Trophoblast cell (in vitro differentiated cells and primary cell): ENCODE measurements at regions not wholly inside any gene's neighbourhood (a gene's known extent, or its start where the extent isn't known, plus 50 kb on each side); places are given as distances from the start of the nearest gene placed in this dataset.

Experiments
- DNase-seq, 2 donors: peaks; one replicate each; pipeline ENCODE4 v3.0.0-alpha.2; 2016
- H2AFZ ChIP-seq: 2 replicates; pipeline ENCODE4 v1.6.1; 2013; ENCODE audit warnings: low read length, moderate library complexity, mild to moderate bottlenecking; ENCODE audit not compliant: insufficient read depth, poor library complexity
- H2AK5ac ChIP-seq: 2 replicates; pipeline ENCODE4 v1.6.1; 2013; ENCODE audit warnings: mild to moderate bottlenecking, low read length
- H2BK120ac ChIP-seq: 2 replicates; pipeline ENCODE4 v1.6.1; 2013; ENCODE audit warnings: low read length, mild to moderate bottlenecking, moderate library complexity; ENCODE audit not compliant: insufficient read depth, poor library complexity
- H2BK12ac ChIP-seq: 2 replicates; pipeline ENCODE4 v1.6.1; 2013; ENCODE audit warnings: mild to moderate bottlenecking, low read length, moderate library complexity
- H2BK5ac ChIP-seq: 2 replicates; pipeline ENCODE4 v1.6.1; 2013; ENCODE audit warnings: low read length, low read depth, moderate library complexity, mild to moderate bottlenecking; ENCODE audit not compliant: poor library complexity
- H3K14ac ChIP-seq: 2 replicates; pipeline ENCODE4 v1.6.1; 2013; ENCODE audit warnings: mild to moderate bottlenecking, low read length
- H3K18ac ChIP-seq: 2 replicates; pipeline ENCODE4 v1.6.1; 2013; ENCODE audit warnings: mild to moderate bottlenecking, low read length
- H3K23ac ChIP-seq: 2 replicates; pipeline ENCODE4 v1.6.1; 2013; ENCODE audit warnings: low read length
- H3K27ac ChIP-seq: 2 replicates; pipeline ENCODE4 v1.5.1; 2013; ENCODE audit warnings: low read depth, mild to moderate bottlenecking, inconsistent platforms, low read length, moderate library complexity
- H3K27me3 ChIP-seq: 2 replicates; pipeline ENCODE4 v1.6.1; 2013; ENCODE audit warnings: inconsistent platforms, mild to moderate bottlenecking, low read length, moderate library complexity; ENCODE audit not compliant: insufficient read depth
- H3K36me3 ChIP-seq, 2 experiments: 1 replicate in 1 of 2; 2 replicates in 1 of 2; pipeline ENCODE4 v1.6.1; 2013; ENCODE audit warnings: low read length in 2 of 2, mild to moderate bottlenecking in 2 of 2, moderate library complexity in 1 of 2; ENCODE audit not compliant: insufficient read depth in 2 of 2, control insufficient read depth in 1 of 2
- H3K4ac ChIP-seq: 2 replicates; pipeline ENCODE4 v1.6.1; 2013; ENCODE audit warnings: low read depth, mild to moderate bottlenecking, low read length, moderate library complexity
- H3K4me1 ChIP-seq, 2 experiments: 1 replicate in 1 of 2; 2 replicates in 1 of 2; pipeline ENCODE4 v1.6.1; 2013; ENCODE audit warnings: low read length in 2 of 2, mild to moderate bottlenecking in 2 of 2, moderate library complexity in 1 of 2; ENCODE audit not compliant: insufficient read depth in 2 of 2, control insufficient read depth in 1 of 2
- H3K4me2 ChIP-seq: 2 replicates; pipeline ENCODE4 v1.6.1; 2013; ENCODE audit warnings: inconsistent platforms, mild to moderate bottlenecking, low read length, moderate library complexity
- H3K4me3 ChIP-seq: 2 replicates; pipeline ENCODE4 v1.5.1; 2013; ENCODE audit warnings: mild to moderate bottlenecking, low read depth, low read length, inconsistent platforms
- H3K79me1 ChIP-seq: one replicate; pipeline ENCODE4 v1.6.1; 2013; ENCODE audit warnings: low read length
- H3K79me2 ChIP-seq: 2 replicates; pipeline ENCODE4 v1.6.1; 2013; ENCODE audit warnings: low read length, mild to moderate bottlenecking; ENCODE audit not compliant: control insufficient read depth, insufficient read depth, poor library complexity
- H3K9ac ChIP-seq: 2 replicates; pipeline ENCODE4 v1.6.1; 2013; ENCODE audit warnings: mild to moderate bottlenecking, low read length
- H3K9me3 ChIP-seq: 2 replicates; pipeline ENCODE4 v1.6.1; 2013; ENCODE audit warnings: low read depth, mild to moderate bottlenecking, control low read depth, inconsistent platforms, low read length; ENCODE audit not compliant: insufficient read depth
- H4K12ac ChIP-seq: 2 replicates; pipeline ENCODE4 v1.6.1; 2013; ENCODE audit warnings: low read depth, mild to moderate bottlenecking, low read length, moderate library complexity
- H4K8ac ChIP-seq: 2 replicates; pipeline ENCODE4 v1.6.1; 2013; ENCODE audit warnings: low read depth, mild to moderate bottlenecking, low read length, moderate library complexity
- H4K91ac ChIP-seq: one replicate; pipeline ENCODE4 v1.6.1; 2013; ENCODE audit warnings: low read depth, mild to moderate bottlenecking, low read length, moderate library complexity
- WGBS: extraction: QIAGEN DNeasy Blood & Tissue Kit; methylation state at CpG from one replicate; pipeline ENCODE4 v1.1.7; 2013; ENCODE audit warnings: missing lambda C conversion rate; ENCODE audit not compliant: insufficient read length, insufficient coverage; ENCODE audit errors: extremely low coverage; 5-methylcytosine and 5-hydroxymethylcytosine counted together

- Histone ChIP-seq H3K4me2 (no peak overlapping the region), H2BK5ac (no peak overlapping the region)
- WGBS, result no CpG with 5 or more reads among the region's 2 CpGs
Observed at GRCh38 chr10:64444564-64444963, 923.4 kb downstream of the REEP3 start.

GRCh38 chr10:64449603-64450002, 928.4 kb downstream of the REEP3 start:
- Histone ChIP-seq H2AFZ (no peak overlapping the region), H3K79me1 (no peaks in the 10 kb centered on the region), H4K12ac (no peak overlapping the region), H3K14ac (no peak overlapping the region), H2BK12ac (no peak overlapping the region), H3K79me2 (no peaks in the 10 kb centered on the region), H3K23ac (no peak overlapping the region), H3K27ac (no peak overlapping the region), H3K4me2 (no peak overlapping the region), H3K9ac (no peak overlapping the region), H3K18ac (no peak overlapping the region), H2BK5ac (no peak overlapping the region), H2BK120ac (no peak overlapping the region), H4K8ac (no peak overlapping the region), H3K4ac (no peak overlapping the region), H4K91ac (no peak overlapping the region), H2AK5ac (no peak overlapping the region), H3K9me3 (no peaks in the 10 kb centered on the region), H3K27me3 (no peaks in the 10 kb centered on the region), H3K4me1 (no peaks in the 10 kb centered on the region), H3K36me3 (no peaks in the 10 kb centered on the region), H3K4me3 (no peak overlapping the region)
- no peak for DNase-seq

More at GRCh38 chr10:64444564-64444963, 923.4 kb downstream of the REEP3 start:
- Histone ChIP-seq H3K27ac (no peak overlapping the region), H3K9me3 (no peaks in the 10 kb centered on the region), H3K18ac (no peak overlapping the region), H3K4ac (no peak overlapping the region), H3K4me3 (no peak overlapping the region), H2AK5ac (no peak overlapping the region), H3K79me1 (no peaks in the 10 kb centered on the region), H2BK120ac (no peak overlapping the region), H4K8ac (no peak overlapping the region), H2AFZ (no peak overlapping the region), H3K36me3 (no peaks in the 10 kb centered on the region), H3K14ac (no peak overlapping the region), H3K23ac (no peak overlapping the region), H3K79me2 (no peaks in the 10 kb centered on the region), H4K91ac (no peak overlapping the region), H3K4me1 (no peaks in the 10 kb centered on the region), H4K12ac (no peak overlapping the region), H2BK12ac (no peak overlapping the region), H3K27me3 (no peaks in the 10 kb centered on the region), H3K9ac (no peak overlapping the region)
- no peak for DNase-seq

GRCh38 chr10:64450312-64450711, 929.1 kb downstream of the REEP3 start:
- no peaks in the 10 kb centered on the region for H3K9me3 ChIP-seq
- H2AFZ ChIP-seq, result no peak overlapping the region
- H4K8ac ChIP-seq, result no peak overlapping the region
- H4K91ac ChIP-seq, result no peak overlapping the region
- no peak overlapping the region for H4K12ac ChIP-seq
- no peaks in the 10 kb centered on the region for H3K79me1 ChIP-seq
- no peak overlapping the region for H3K27ac ChIP-seq
- H3K27me3 ChIP-seq, result no peaks in the 10 kb centered on the region
- no peaks in the 10 kb centered on the region for H3K79me2 ChIP-seq
- no peaks in the 10 kb centered on the region for H3K4me1 ChIP-seq
- no peak overlapping the region for H3K9ac ChIP-seq
- H2AK5ac ChIP-seq, result no peak overlapping the region
- H2BK5ac ChIP-seq, result no peak overlapping the region
- H2BK120ac ChIP-seq, result no peak overlapping the region
- H3K4ac ChIP-seq, result no peak overlapping the region
- DNase-seq, result no peak
- no peak overlapping the region for H3K23ac ChIP-seq
- WGBS, result no CpG with 5 or more reads among the region's 1 CpG
- H3K36me3 ChIP-seq, result no peaks in the 10 kb centered on the region
- H2BK12ac ChIP-seq, result no peak overlapping the region
- H3K14ac ChIP-seq, result no peak overlapping the region
- no peak overlapping the region for H3K4me2 ChIP-seq
- no peak overlapping the region for H3K4me3 ChIP-seq
- H3K18ac ChIP-seq, result no peak overlapping the region

- H3K14ac ChIP-seq, result no peak overlapping the region
- no peaks in the 10 kb centered on the region for H3K27me3 ChIP-seq
- no peak overlapping the region for H4K12ac ChIP-seq
- H3K79me2 ChIP-seq, result no peaks in the 10 kb centered on the region
- no peak overlapping the region for H3K23ac ChIP-seq
- no peak for DNase-seq
- H3K9ac ChIP-seq, result no peak overlapping the region
- H2BK5ac ChIP-seq, result no peak overlapping the region
- no peak overlapping the region for H3K4me2 ChIP-seq
- H3K4me3 ChIP-seq, result no peak overlapping the region
- H2AK5ac ChIP-seq, result no peak overlapping the region
- no CpG with 5 or more reads among the region's 1 CpG for WGBS
- H2BK120ac ChIP-seq, result no peak overlapping the region
- no peak overlapping the region for H3K27ac ChIP-seq
- no peaks in the 10 kb centered on the region for H3K9me3 ChIP-seq
- no peaks in the 10 kb centered on the region for H3K79me1 ChIP-seq
- no peaks in the 10 kb centered on the region for H3K36me3 ChIP-seq
- H3K18ac ChIP-seq, result no peak overlapping the region
- no peak overlapping the region for H4K8ac ChIP-seq
- H2BK12ac ChIP-seq, result no peak overlapping the region
- H2AFZ ChIP-seq, result no peak overlapping the region
- no peak overlapping the region for H4K91ac ChIP-seq
- no peak overlapping the region for H3K4ac ChIP-seq
- H3K4me1 ChIP-seq, result no peaks in the 10 kb centered on the region
Observed at GRCh38 chr10:64454962-64455361, 933.8 kb downstream of the REEP3 start.
